ENCODE measurements at regions not wholly inside any gene's neighbourhood (a gene's known extent, or its start where the extent isn't known, plus 50 kb on each side); places are given as distances from the start of the nearest gene placed in this dataset.

- no peak for DNase-seq
These were observed 55.3 kb upstream of the POM121L12 start for GRCh38 chr7:52980129-52980528.

GRCh38 chr7:52973126-52973525 is 62.3 kb upstream of the POM121L12 start:
- no peak for DNase-seq

GRCh38 chr7:52962402-52963076 is 72.9 kb upstream of the POM121L12 start:
- DNase-seq = no peak

GRCh38 chr7:52961084-52961483 is 74.3 kb upstream of the POM121L12 start:
- no peak for DNase-seq

- no peak for DNase-seq
These were observed 75.4 kb upstream of the POM121L12 start for GRCh38 chr7:52959878-52960660.

- DNase-seq = no peak
These were observed 76.1 kb upstream of the POM121L12 start for GRCh38 chr7:52959336-52959735.

- no peak for DNase-seq
These were observed 76.8 kb upstream of the POM121L12 start for GRCh38 chr7:52958621-52959140.

GRCh38 chr7:52956379-52956915 is 79.0 kb upstream of the POM121L12 start:
- no peak for DNase-seq

- no peak for DNase-seq
These were observed 79.9 kb upstream of the POM121L12 start for GRCh38 chr7:52955522-52955921.

- DNase-seq = no peak
These were observed 90.5 kb upstream of the POM121L12 start for GRCh38 chr7:52944921-52945320.

- no peak for DNase-seq
These were observed 95.0 kb upstream of the POM121L12 start for GRCh38 chr7:52940481-52940880.

GRCh38 chr7:52938455-52939133 is 96.8 kb upstream of the POM121L12 start:
- no peak for DNase-seq

- DNase-seq = no peak
These were observed 98.7 kb upstream of the POM121L12 start for GRCh38 chr7:52936750-52937149.

GRCh38 chr7:52928591-52928990 is 106.8 kb upstream of the POM121L12 start:
- no peak for DNase-seq

GRCh38 chr7:52925332-52925731 is 110.1 kb upstream of the POM121L12 start:
- DNase-seq = no peak

GRCh38 chr7:52920977-52921376 is 114.5 kb upstream of the POM121L12 start:
- no peak for DNase-seq

- no peak for DNase-seq
These were observed 117.4 kb upstream of the POM121L12 start for GRCh38 chr7:52917982-52918578.

GRCh38 chr7:52911795-52912194 is 123.6 kb upstream of the POM121L12 start:
- no peak for DNase-seq

- DNase-seq = no peak
These were observed 124.1 kb upstream of the POM121L12 start for GRCh38 chr7:52911326-52911725.

- no peak for DNase-seq
These were observed 125.5 kb upstream of the POM121L12 start for GRCh38 chr7:52909935-52910334.

GRCh38 chr7:52909131-52909530 is 126.3 kb upstream of the POM121L12 start:
- DNase-seq = no peak

GRCh38 chr7:52897713-52898112 is 137.7 kb upstream of the POM121L12 start:
- DNase-seq = no peak

- DNase-seq = no peak
These were observed 138.1 kb upstream of the POM121L12 start for GRCh38 chr7:52897288-52897687.
